ENCODE measurements at regions not wholly inside any gene's neighbourhood (a gene's known extent, or its start where the extent isn't known, plus 50 kb on each side); places are given as distances from the start of the nearest gene placed in this dataset.

DNA sequence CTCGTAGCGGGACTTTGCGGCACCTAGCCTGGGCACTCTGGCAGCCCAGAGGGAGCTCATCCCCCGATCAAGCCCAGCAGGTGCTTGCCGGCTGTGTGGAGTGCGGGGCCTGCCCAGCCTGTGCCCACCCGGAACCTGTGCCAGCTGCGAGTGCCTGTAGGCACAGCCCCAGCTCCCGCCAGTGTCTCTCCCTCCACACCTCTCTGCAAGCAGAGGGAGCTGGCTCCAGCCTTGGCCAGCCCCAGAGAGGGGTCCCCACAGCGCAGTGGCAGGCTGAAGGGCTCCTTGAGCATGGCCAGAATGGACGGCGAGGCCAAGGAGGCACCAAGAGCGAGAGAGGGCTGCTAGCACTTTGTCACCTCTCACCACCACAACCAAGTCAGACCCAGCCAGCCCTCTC, 55.5 kb upstream of the C1QTNF9B start:
- DNase-seq (ENCODE audit: low read depth, low spot score) (no peak), FAIRE-seq (no peak)
- H3K27ac ChIP-seq (ENCODE audit: control insufficient read depth, insufficient read depth, low read length) = no peak overlapping the region
- no peak overlapping the region for H3K4me2 ChIP-seq (ENCODE audit: control insufficient read depth, extremely low read depth, insufficient read depth, low read depth, low read length)
- H4K20me1 ChIP-seq (ENCODE audit: control insufficient read depth, extremely low read depth, insufficient read depth, low read length) = no peaks in the 10 kb centered on the region
- H3K36me3 ChIP-seq (ENCODE audit: control insufficient read depth in 2 of 2, extremely low read depth in 1 of 2, insufficient read depth in 2 of 2, low read length in 2 of 2) = no peaks in the 10 kb centered on the region
- TF ChIP-seq, protein P1, sequence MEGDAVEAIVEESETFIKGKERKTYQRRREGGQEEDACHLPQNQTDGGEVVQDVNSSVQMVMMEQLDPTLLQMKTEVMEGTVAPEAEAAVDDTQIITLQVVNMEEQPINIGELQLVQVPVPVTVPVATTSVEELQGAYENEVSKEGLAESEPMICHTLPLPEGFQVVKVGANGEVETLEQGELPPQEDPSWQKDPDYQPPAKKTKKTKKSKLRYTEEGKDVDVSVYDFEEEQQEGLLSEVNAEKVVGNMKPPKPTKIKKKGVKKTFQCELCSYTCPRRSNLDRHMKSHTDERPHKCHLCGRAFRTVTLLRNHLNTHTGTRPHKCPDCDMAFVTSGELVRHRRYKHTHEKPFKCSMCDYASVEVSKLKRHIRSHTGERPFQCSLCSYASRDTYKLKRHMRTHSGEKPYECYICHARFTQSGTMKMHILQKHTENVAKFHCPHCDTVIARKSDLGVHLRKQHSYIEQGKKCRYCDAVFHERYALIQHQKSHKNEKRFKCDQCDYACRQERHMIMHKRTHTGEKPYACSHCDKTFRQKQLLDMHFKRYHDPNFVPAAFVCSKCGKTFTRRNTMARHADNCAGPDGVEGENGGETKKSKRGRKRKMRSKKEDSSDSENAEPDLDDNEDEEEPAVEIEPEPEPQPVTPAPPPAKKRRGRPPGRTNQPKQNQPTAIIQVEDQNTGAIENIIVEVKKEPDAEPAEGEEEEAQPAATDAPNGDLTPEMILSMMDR (optimal IDR thresholded peaks at IDR 0.05 in 1 of 3, IDR thresholded peaks at IDR 0.05 in 1 of 3, conservative IDR thresholded peaks at IDR 0.05 in 1 of 3; ENCODE audit: extremely low read depth in 1 of 3, insufficient read depth in 2 of 3, low read length in 3 of 3) = no peak
- TF ChIP-seq EZH2 (IDR thresholded peaks at IDR 0.05; ENCODE audit: low read length) = no peak
- H3K4me3 ChIP-seq (ENCODE audit: control insufficient read depth in 2 of 3, extremely low read depth in 1 of 3, insufficient read depth in 2 of 3, low read depth in 1 of 3, low read length in 3 of 3) = no peak overlapping the region
- no peak overlapping the region for H3K9ac ChIP-seq (ENCODE audit: control insufficient read depth, extremely low read depth, insufficient read depth, low read length)
- dilution Hi-C loops (cut with MboI; ENCODE audit: extremely low pct_ligation_motif_present, low sequenced_read_pairs) = no loop called here
- H3K9me3 ChIP-seq (ENCODE audit: control insufficient read depth, low read depth, low read length) = no peaks in the 10 kb centered on the region
- no peaks in the 10 kb centered on the region for H3K79me2 ChIP-seq (ENCODE audit: control insufficient read depth, insufficient read depth, low read length)
- H3K27me3 ChIP-seq (ENCODE audit: control insufficient read depth, extremely low read depth, insufficient read depth, low read length) = no peaks in the 10 kb centered on the region
- H3K9me1 ChIP-seq (ENCODE audit: control insufficient read depth, extremely low read depth, insufficient read depth, low read length) = no peaks in the 10 kb centered on the region
- peaks cover 22% of the 10 kb centered on the region for H3K4me1 ChIP-seq (ENCODE audit: control insufficient read depth, extremely low read depth, insufficient read depth, low read length)
- H2AFZ ChIP-seq (ENCODE audit: control insufficient read depth, low read length) = no peak overlapping the region

DNA sequence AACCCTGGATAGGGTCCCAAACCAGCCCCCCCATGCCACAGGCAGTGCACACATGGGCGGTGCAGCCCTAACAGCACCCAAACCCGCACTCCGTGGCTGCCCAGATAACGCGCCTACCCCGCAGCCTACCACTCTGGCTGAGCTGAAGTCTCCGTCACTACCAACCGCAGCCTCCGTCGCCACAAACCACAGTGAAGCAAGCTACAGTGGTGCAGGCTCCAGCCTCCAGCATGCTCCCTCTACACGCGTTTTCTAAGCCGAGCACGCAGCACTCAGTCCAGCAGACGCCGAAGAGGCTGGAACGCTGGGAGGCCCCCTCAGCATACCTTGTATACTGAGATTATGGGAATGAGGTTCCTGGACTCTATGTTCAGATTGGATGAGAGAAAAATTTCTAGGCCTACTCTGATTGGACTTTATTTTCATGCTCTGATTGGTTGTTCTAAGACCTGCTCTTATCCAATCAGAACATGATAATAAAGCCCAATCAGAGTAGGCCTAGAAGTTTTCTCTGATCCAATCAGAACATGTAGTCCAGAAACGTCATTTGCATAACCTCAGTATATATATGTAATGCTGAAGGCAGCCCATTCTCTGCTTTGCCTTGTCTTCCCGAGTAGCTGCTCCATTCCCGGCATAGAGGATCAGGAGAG, 56.7 kb upstream of the C1QTNF9B start:
- dilution Hi-C loops (cut with MboI; ENCODE audit: extremely low pct_ligation_motif_present, low sequenced_read_pairs) = no loop called here
- no peak for FAIRE-seq
- H3K27ac ChIP-seq (ENCODE audit: control insufficient read depth, insufficient read depth, low read length) = no peak overlapping the region

More for the DNA sequence above, 56.7 kb upstream of the C1QTNF9B start:
- Histone ChIP-seq H4K20me1 (ENCODE audit: control insufficient read depth, extremely low read depth, insufficient read depth, low read length) (no peaks in the 10 kb centered on the region), H3K27me3 (ENCODE audit: control insufficient read depth, extremely low read depth, insufficient read depth, low read length) (no peaks in the 10 kb centered on the region), H3K79me2 (ENCODE audit: control insufficient read depth, insufficient read depth, low read length) (no peaks in the 10 kb centered on the region), H3K9me1 (ENCODE audit: control insufficient read depth, extremely low read depth, insufficient read depth, low read length) (no peaks in the 10 kb centered on the region), H3K4me3 (ENCODE audit: control insufficient read depth in 2 of 3, extremely low read depth in 1 of 3, insufficient read depth in 2 of 3, low read depth in 1 of 3, low read length in 3 of 3) (no peak overlapping the region), H2AFZ (ENCODE audit: control insufficient read depth, low read length) (no peak overlapping the region), H3K4me1 (ENCODE audit: control insufficient read depth, extremely low read depth, insufficient read depth, low read length) (peaks cover 22% of the 10 kb centered on the region), H3K9me3 (ENCODE audit: control insufficient read depth, low read depth, low read length) (no peaks in the 10 kb centered on the region), H3K9ac (ENCODE audit: control insufficient read depth, extremely low read depth, insufficient read depth, low read length) (no peak overlapping the region), H3K4me2 (ENCODE audit: control insufficient read depth, extremely low read depth, insufficient read depth, low read depth, low read length) (no peak overlapping the region), H3K36me3 (ENCODE audit: control insufficient read depth in 2 of 2, extremely low read depth in 1 of 2, insufficient read depth in 2 of 2, low read length in 2 of 2) (no peaks in the 10 kb centered on the region)
- no peak for TF ChIP-seq EZH2 (IDR thresholded peaks at IDR 0.05; ENCODE audit: low read length)
- TF ChIP-seq, protein P1 (optimal IDR thresholded peaks at IDR 0.05 in 1 of 3, IDR thresholded peaks at IDR 0.05 in 1 of 3, conservative IDR thresholded peaks at IDR 0.05 in 1 of 3; ENCODE audit: extremely low read depth in 1 of 3, insufficient read depth in 2 of 3, low read length in 3 of 3) = no peak
- no peak for DNase-seq (ENCODE audit: low read depth, low spot score)
